Large intestine (tissue), 3 donors: ENCODE measurements at regions not wholly inside any gene's neighbourhood (a gene's known extent, or its start where the extent isn't known, plus 50 kb on each side); places are given as distances from the start of the nearest gene placed in this dataset.

Experiments
- DNase-seq, 2 donors: peaks; one replicate each; pipeline versions ENCODE4 v3.0.0 to v3.0.0-alpha.2; 2013
- H3K27ac ChIP-seq: one replicate; pipeline ENCODE4 v1.5.1; 2013; ENCODE audit warnings: low read length
- H3K27me3 ChIP-seq: 2 replicates; pipeline ENCODE4 v1.6.1; 2013; ENCODE audit warnings: low read length; ENCODE audit not compliant: control insufficient read depth, insufficient read depth
- H3K36me3 ChIP-seq: 2 replicates; pipeline ENCODE4 v1.6.1; 2013; ENCODE audit warnings: low read length; ENCODE audit not compliant: control insufficient read depth, insufficient read depth
- H3K4me1 ChIP-seq: one replicate; pipeline ENCODE4 v1.6.1; 2013; ENCODE audit warnings: low read length; ENCODE audit not compliant: control insufficient read depth, insufficient read depth
- H3K4me3 ChIP-seq: one replicate; pipeline ENCODE4 v1.5.1; 2013; ENCODE audit warnings: low read length
- H3K9me3 ChIP-seq: one replicate; pipeline ENCODE4 v1.6.1; 2013; ENCODE audit warnings: mild to moderate bottlenecking, low read depth, low read length, moderate library complexity; ENCODE audit not compliant: control insufficient read depth
- WGBS: methylation state at CpG from one replicate; pipeline ENCODE4 v1.1.5; 2013; ENCODE audit warnings: low lambda C conversion rate; ENCODE audit not compliant: insufficient coverage; 5-methylcytosine and 5-hydroxymethylcytosine counted together

GRCh38 chr20:19074828-19075516, 137.5 kb upstream of the SLC24A3 start:
- DNase-seq, result no peak
- Histone ChIP-seq H3K4me3 (no peak overlapping the region), H3K4me1 (no peaks in the 10 kb centered on the region), H3K36me3 (no peaks in the 10 kb centered on the region), H3K27ac (no peak overlapping the region), H3K9me3 (no peaks in the 10 kb centered on the region), H3K27me3 (no peaks in the 10 kb centered on the region)
- 92% methylated on average over 1 of the region's 8 CpGs for WGBS

GRCh38 chr20:19077370-19078220, 134.8 kb upstream of the SLC24A3 start:
- no peak overlapping the region for H3K4me3 ChIP-seq
- DNase-seq, result no peak
- H3K4me1 ChIP-seq, result no peaks in the 10 kb centered on the region
- H3K27me3 ChIP-seq, result no peaks in the 10 kb centered on the region
- no peaks in the 10 kb centered on the region for H3K36me3 ChIP-seq
- no peaks in the 10 kb centered on the region for H3K9me3 ChIP-seq
- no peak overlapping the region for H3K27ac ChIP-seq
- WGBS, result 90% methylated on average over 2 of the region's 5 CpGs

GRCh38 chr20:19078448-19079373, 133.7 kb upstream of the SLC24A3 start:
- WGBS, result 80% methylated on average over 1 of the region's 7 CpGs
- Histone ChIP-seq H3K9me3 (no peaks in the 10 kb centered on the region), H3K4me3 (no peak overlapping the region), H3K4me1 (no peaks in the 10 kb centered on the region), H3K36me3 (no peaks in the 10 kb centered on the region), H3K27ac (no peak overlapping the region), H3K27me3 (no peaks in the 10 kb centered on the region)
- no peak for DNase-seq

- Histone ChIP-seq H3K9me3 (no peaks in the 10 kb centered on the region), H3K4me3 (no peak overlapping the region), H3K4me1 (no peaks in the 10 kb centered on the region), H3K27ac (no peak overlapping the region), H3K27me3 (no peaks in the 10 kb centered on the region), H3K36me3 (no peaks in the 10 kb centered on the region)
- no CpG with 5 or more reads among the region's 10 CpGs for WGBS
- DNase-seq, result no peak
Measured at GRCh38 chr20:19079536-19080299, 132.7 kb upstream of the SLC24A3 start.

GRCh38 chr20:19081937-19082336, 130.5 kb upstream of the SLC24A3 start:
- Histone ChIP-seq H3K36me3 (no peaks in the 10 kb centered on the region), H3K27me3 (no peaks in the 10 kb centered on the region), H3K9me3 (no peaks in the 10 kb centered on the region), H3K4me3 (no peak overlapping the region), H3K27ac (no peak overlapping the region), H3K4me1 (no peaks in the 10 kb centered on the region)
- no peak for DNase-seq
- WGBS, result no CpG with 5 or more reads among the region's 1 CpG

GRCh38 chr20:19083136-19083621, 129.3 kb upstream of the SLC24A3 start:
- DNase-seq, result no peak
- H3K4me3 ChIP-seq, result no peak overlapping the region
- no peaks in the 10 kb centered on the region for H3K36me3 ChIP-seq
- no peak overlapping the region for H3K27ac ChIP-seq
- WGBS, result 67% methylated on average over 1 of the region's 8 CpGs
- no peaks in the 10 kb centered on the region for H3K4me1 ChIP-seq
- H3K9me3 ChIP-seq, result no peaks in the 10 kb centered on the region
- no peaks in the 10 kb centered on the region for H3K27me3 ChIP-seq

GRCh38 chr20:19090332-19090731, 122.1 kb upstream of the SLC24A3 start:
- H3K4me1 ChIP-seq, result no peaks in the 10 kb centered on the region
- no peak for DNase-seq
- H3K4me3 ChIP-seq, result no peak overlapping the region
- no peaks in the 10 kb centered on the region for H3K9me3 ChIP-seq
- no CpG with 5 or more reads among the region's 5 CpGs for WGBS
- no peaks in the 10 kb centered on the region for H3K36me3 ChIP-seq
- H3K27me3 ChIP-seq, result no peaks in the 10 kb centered on the region
- no peak overlapping the region for H3K27ac ChIP-seq

- Histone ChIP-seq H3K27me3 (no peaks in the 10 kb centered on the region), H3K36me3 (no peaks in the 10 kb centered on the region), H3K4me3 (no peak overlapping the region), H3K9me3 (no peaks in the 10 kb centered on the region), H3K27ac (no peak overlapping the region), H3K4me1 (peaks cover 28% of the 10 kb centered on the region)
- WGBS, result no CpG with 5 or more reads among the region's 5 CpGs
- DNase-seq, result no peak
Measured at GRCh38 chr20:19094959-19095541, 117.4 kb upstream of the SLC24A3 start.

- no CpG with 5 or more reads among the region's 5 CpGs for WGBS
- Histone ChIP-seq H3K4me1 (peaks cover 35% of the 10 kb centered on the region), H3K27me3 (no peaks in the 10 kb centered on the region), H3K9me3 (no peaks in the 10 kb centered on the region), H3K4me3 (no peak overlapping the region), H3K36me3 (no peaks in the 10 kb centered on the region), H3K27ac (no peak overlapping the region)
- no peak for DNase-seq
Measured at GRCh38 chr20:19095762-19096161, 116.7 kb upstream of the SLC24A3 start.
